ENCODE measurements at regions not wholly inside any gene's neighbourhood (a gene's known extent, or its start where the extent isn't known, plus 50 kb on each side); places are given as distances from the start of the nearest gene placed in this dataset.
A peak's percentile ranks its signal among the peaks of the same experiment; 100 is the strongest.

- intact Hi-C loops (cut with micrococcal nuclease; ENCODE audit: unreplicated experiment) (no loop called here), in situ Hi-C loops (cut with MboI) (no loop called here)
- 0 out of 2 replicates have a peak overlapping the region, but pooled peaks have one; percentile 2 for H3K4me2 ChIP-seq (ENCODE audit: control insufficient read depth, insufficient read depth)
- ChIA-PET SMC1A (ENCODE audit: uncharacterized antibody, unreplicated experiment) (no interaction called here), POLR2A (no interaction called here), RAD21 (ENCODE audit: unreplicated experiment) (interaction anchor here (0.7 kb wide), 1 partner anchor 32 kb away, joined by 3 read pairs; no protein-coding TSS in a partner anchor), CTCF (interaction anchor here (1.8 kb wide), 1 partner anchor 13 kb away, joined by 4 read pairs; no protein-coding TSS in a partner anchor)
- ATAC-seq (peak; percentile 66), FAIRE-seq (no peak), DNase-seq (ENCODE audit: low read depth, low spot score) (no peak)
- H3K9ac ChIP-seq (ENCODE audit: control insufficient read depth, insufficient read depth, low read length) = no peak overlapping the region
- no peaks in the 10 kb centered on the region for H3K79me2 ChIP-seq (ENCODE audit: control insufficient read depth, insufficient read depth, low read length)
- no peaks in the 10 kb centered on the region for H3K27me3 ChIP-seq (replicated peaks in 1 of 2; ENCODE audit: control insufficient read depth in 2 of 2, insufficient read depth in 2 of 2, low read length in 1 of 2)
- no peaks in the 10 kb centered on the region for H3K36me3 ChIP-seq (ENCODE audit: control insufficient read depth in 2 of 2, insufficient read depth in 2 of 2, low read length in 1 of 2)
- TF ChIP-seq SPI1 (IDR thresholded peaks at IDR 0.05; ENCODE audit: borderline replicate concordance, insufficient read depth, low read depth, low read length) (peak; percentile 15; the same call in 1 of the 2 replicates), MTA3 (IDR thresholded peaks at IDR 0.05; ENCODE audit: borderline replicate concordance, low read length) (no peak)
- H2AFZ ChIP-seq (ENCODE audit: control insufficient read depth, low read depth, low read length) = peak overlapping the region; percentile 57
- no TSS peak for BruUV-seq (replicated peaks)
- H3K27ac ChIP-seq (ENCODE audit: control insufficient read depth, insufficient read depth) = no peak overlapping the region
- H3K9me3 ChIP-seq (replicated peaks; ENCODE audit: control insufficient read depth, insufficient read depth, low read length) = no peaks in the 10 kb centered on the region; the same call in 2 of the 3 replicates
- no peak overlapping the region for H3K4me3 ChIP-seq
- H3K4me1 ChIP-seq (ENCODE audit: control insufficient read depth, insufficient read depth, low read length) = no peaks in the 10 kb centered on the region
- H4K20me1 ChIP-seq (ENCODE audit: control insufficient read depth, insufficient read depth) = no peaks in the 10 kb centered on the region
Measured at GRCh38 chr3:148229107-148229506, 468.6 kb upstream of the AGTR1 start.

- H3K79me2 ChIP-seq (ENCODE audit: control insufficient read depth, insufficient read depth, low read length) = no peaks in the 10 kb centered on the region
- no TSS peak for BruUV-seq (replicated peaks)
- FAIRE-seq (no peak), ATAC-seq (no peak), DNase-seq (ENCODE audit: low read depth, low spot score) (no peak)
- no peak overlapping the region for H3K4me3 ChIP-seq
- ChIA-PET SMC1A (ENCODE audit: uncharacterized antibody, unreplicated experiment) (interaction anchor here (0.9 kb wide), 2 partner anchors 46 to 91 kb away, joined by 3 read pairs; no protein-coding TSS in a partner anchor), POLR2A (no interaction called here), RAD21 (ENCODE audit: unreplicated experiment) (no interaction called here), CTCF (interaction anchor here (1.0 to 1.2 kb wide), 2 partner anchors 69 to 87 kb away, joined by 3 read pairs; no protein-coding TSS in a partner anchor)
- no peaks in the 10 kb centered on the region for H3K27me3 ChIP-seq (replicated peaks in 1 of 2; ENCODE audit: control insufficient read depth in 2 of 2, insufficient read depth in 2 of 2, low read length in 1 of 2)
- no peaks in the 10 kb centered on the region; the same call in 2 of the 3 replicates for H3K9me3 ChIP-seq (replicated peaks; ENCODE audit: control insufficient read depth, insufficient read depth, low read length)
- H3K4me2 ChIP-seq (ENCODE audit: control insufficient read depth, insufficient read depth) = no peak overlapping the region
- intact Hi-C loops (cut with micrococcal nuclease; ENCODE audit: unreplicated experiment) (no loop called here), in situ Hi-C loops (cut with MboI) (no loop called here)
- no peak overlapping the region for H2AFZ ChIP-seq (ENCODE audit: control insufficient read depth, low read depth, low read length)
- H3K4me1 ChIP-seq (ENCODE audit: control insufficient read depth, insufficient read depth, low read length) = no peaks in the 10 kb centered on the region
- no peak overlapping the region for H3K27ac ChIP-seq (ENCODE audit: control insufficient read depth, insufficient read depth)
- H3K36me3 ChIP-seq (ENCODE audit: control insufficient read depth in 2 of 2, insufficient read depth in 2 of 2, low read length in 1 of 2) = no peaks in the 10 kb centered on the region
- WGBS (ENCODE audit: insufficient coverage, insufficient replicate concordance, low lambda C conversion rate, missing lambda C conversion rate) = 29% methylated on average over 2 of the region's 2 CpGs
- no peaks in the 10 kb centered on the region for H4K20me1 ChIP-seq (ENCODE audit: control insufficient read depth, insufficient read depth)
- H3K9ac ChIP-seq (ENCODE audit: control insufficient read depth, insufficient read depth, low read length) = no peak overlapping the region
- no peak for TF ChIP-seq JUNB (IDR thresholded peaks at IDR 0.05)
- TF ChIP-seq NKRF (conservative IDR thresholded peaks at IDR 0.05) = no peak
- no peak for TF ChIP-seq ZNF207 (IDR thresholded peaks at IDR 0.05; ENCODE audit: borderline replicate concordance)
- TF ChIP-seq MEF2B (IDR thresholded peaks at IDR 0.05; ENCODE audit: partially characterized antibody, poor library complexity, severe bottlenecking) = no peak
- TF ChIP-seq FOXK2 (IDR thresholded peaks at IDR 0.05) = no peak
- TF ChIP-seq, protein P1, sequence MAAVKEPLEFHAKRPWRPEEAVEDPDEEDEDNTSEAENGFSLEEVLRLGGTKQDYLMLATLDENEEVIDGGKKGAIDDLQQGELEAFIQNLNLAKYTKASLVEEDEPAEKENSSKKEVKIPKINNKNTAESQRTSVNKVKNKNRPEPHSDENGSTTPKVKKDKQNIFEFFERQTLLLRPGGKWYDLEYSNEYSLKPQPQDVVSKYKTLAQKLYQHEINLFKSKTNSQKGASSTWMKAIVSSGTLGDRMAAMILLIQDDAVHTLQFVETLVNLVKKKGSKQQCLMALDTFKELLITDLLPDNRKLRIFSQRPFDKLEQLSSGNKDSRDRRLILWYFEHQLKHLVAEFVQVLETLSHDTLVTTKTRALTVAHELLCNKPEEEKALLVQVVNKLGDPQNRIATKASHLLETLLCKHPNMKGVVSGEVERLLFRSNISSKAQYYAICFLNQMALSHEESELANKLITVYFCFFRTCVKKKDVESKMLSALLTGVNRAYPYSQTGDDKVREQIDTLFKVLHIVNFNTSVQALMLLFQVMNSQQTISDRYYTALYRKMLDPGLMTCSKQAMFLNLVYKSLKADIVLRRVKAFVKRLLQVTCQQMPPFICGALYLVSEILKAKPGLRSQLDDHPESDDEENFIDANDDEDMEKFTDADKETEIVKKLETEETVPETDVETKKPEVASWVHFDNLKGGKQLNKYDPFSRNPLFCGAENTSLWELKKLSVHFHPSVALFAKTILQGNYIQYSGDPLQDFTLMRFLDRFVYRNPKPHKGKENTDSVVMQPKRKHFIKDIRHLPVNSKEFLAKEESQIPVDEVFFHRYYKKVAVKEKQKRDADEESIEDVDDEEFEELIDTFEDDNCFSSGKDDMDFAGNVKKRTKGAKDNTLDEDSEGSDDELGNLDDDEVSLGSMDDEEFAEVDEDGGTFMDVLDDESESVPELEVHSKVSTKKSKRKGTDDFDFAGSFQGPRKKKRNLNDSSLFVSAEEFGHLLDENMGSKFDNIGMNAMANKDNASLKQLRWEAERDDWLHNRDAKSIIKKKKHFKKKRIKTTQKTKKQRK (IDR thresholded peaks at IDR 0.05; ENCODE audit: low read depth, low read length) = no peak
- no peak for TF ChIP-seq ZNF384 (IDR thresholded peaks at IDR 0.05; ENCODE audit: borderline replicate concordance, low read depth, low read length)
- no peak for TF ChIP-seq EZH2 (IDR thresholded peaks at IDR 0.05; ENCODE audit: borderline replicate concordance, control insufficient read depth, low read depth, low read length)
- no peak for TF ChIP-seq GATAD2B (conservative IDR thresholded peaks at IDR 0.05; ENCODE audit: low read depth)
- TF ChIP-seq HDAC2 (IDR thresholded peaks at IDR 0.05) = no peak
- TF ChIP-seq ZSCAN29 (IDR thresholded peaks at IDR 0.05) = no peak
Measured at GRCh38 chr3:148230473-148230872, 467.2 kb upstream of the AGTR1 start.
